GM23248 (cell line): ENCODE measurements at regions not wholly inside any gene's neighbourhood (a gene's known extent, or its start where the extent isn't known, plus 50 kb on each side); places are given as distances from the start of the nearest gene placed in this dataset.

Experiments used
- DNase-seq: peaks from one replicate; pipeline ENCODE4 v3.0.0-alpha.2; 2015
- H2AFZ ChIP-seq: fragments of 200-600 bp; sonication (generic); 2 replicates; pipeline ENCODE4 v1.6.1; 2016; ENCODE audit warnings: antibody characterized with exemption
- H3F3A ChIP-seq: fragments of 200-600 bp; sonication (generic); 2 replicates; pipeline ENCODE4 v1.6.1; 2016; ENCODE audit warnings: mild to moderate bottlenecking, antibody characterized with exemption, mixed run types; ENCODE audit not compliant: insufficient read depth
- H3K27ac ChIP-seq: fragments of 200-600 bp; sonication (generic); 2 replicates; pipeline ENCODE4 v1.5.1; 2016; ENCODE audit warnings: mild to moderate bottlenecking
- H3K27me3 ChIP-seq: fragments of 200-600 bp; sonication (generic); replicated peaks from 2 replicates; pipeline ENCODE4 v1.6.1; 2016; ENCODE audit warnings: mild to moderate bottlenecking; ENCODE audit not compliant: insufficient read depth
- H3K36me3 ChIP-seq: fragments of 200-600 bp; sonication (generic); 2 replicates; pipeline ENCODE4 v1.6.1; 2016; ENCODE audit warnings: low read depth, mild to moderate bottlenecking
- H3K4me1 ChIP-seq: fragments of 200-600 bp; sonication (generic); 2 replicates; pipeline ENCODE4 v1.6.1; 2016; ENCODE audit warnings: mild to moderate bottlenecking; ENCODE audit not compliant: insufficient read depth
- H3K4me2 ChIP-seq: fragments of 200-600 bp; sonication (generic); one replicate; pipeline ENCODE4 v1.6.1; 2016; ENCODE audit warnings: mild to moderate bottlenecking; ENCODE audit not compliant: unreplicated experiment
- H3K4me3 ChIP-seq: fragments of 200-600 bp; sonication (generic); 2 replicates; pipeline ENCODE4 v1.5.1; 2016; ENCODE audit warnings: mild to moderate bottlenecking
- H3K79me2 ChIP-seq: fragments of 200-600 bp; sonication (generic); 2 replicates; pipeline ENCODE4 v1.6.1; 2016; ENCODE audit warnings: mild to moderate bottlenecking; ENCODE audit not compliant: insufficient read depth
- H3K9ac ChIP-seq: fragments of 200-600 bp; sonication (generic); 2 replicates; pipeline ENCODE4 v1.6.1; 2016; ENCODE audit warnings: mild to moderate bottlenecking
- H3K9me2 ChIP-seq: fragments of 200-600 bp; sonication (generic); 2 replicates; pipeline ENCODE4 v1.6.1; 2016; ENCODE audit warnings: mixed run types, mild to moderate bottlenecking, moderate library complexity; ENCODE audit not compliant: insufficient read depth
- H3K9me3 ChIP-seq: fragments of 200-600 bp; sonication (generic); one replicate; pipeline ENCODE4 v1.6.1; 2017; ENCODE audit warnings: low read depth
- H4K20me1 ChIP-seq: fragments of 200-600 bp; sonication (generic); 2 replicates; pipeline ENCODE4 v1.6.0; 2016; ENCODE audit not compliant: insufficient read depth
- EZH2 ChIP-seq: fragments of 200-600 bp; sonication (generic); IDR thresholded peaks from 2 replicates; pipeline ENCODE4 v1.6.1; 2018; ENCODE audit warnings: antibody characterized with exemption, mild to moderate bottlenecking; ENCODE audit not compliant: insufficient read depth, poor library complexity, severe bottlenecking
- EZH2phosphoT487 ChIP-seq: fragments of 200-600 bp; sonication (generic); IDR thresholded peaks from 2 replicates; pipeline ENCODE4 v1.6.1; 2018; ENCODE audit warnings: antibody characterized with exemption, moderate library complexity, mild to moderate bottlenecking, low read depth; ENCODE audit not compliant: insufficient read depth
- WGBS, 2 experiments: methylation state at CpG; one replicate each; pipeline ENCODE4 v1.1.6; 2015 to 2017; ENCODE audit warnings: low lambda C conversion rate in 2 of 2, low coverage in 1 of 2; ENCODE audit errors: missing lambda C conversion rate in 2 of 2; 5-methylcytosine and 5-hydroxymethylcytosine counted together
- in situ Hi-C: fragments of 300-500 bp; cut with MboI; formaldehyde crosslinking; loops from 2 replicates; pipeline ENCODE4 v1.15.0; 2020

GRCh38 chr18:38611036-38611964, 1045.7 kb upstream of the CELF4 start:
- no peaks in the 10 kb centered on the region for H3K79me2 ChIP-seq
- no peaks in the 10 kb centered on the region for H3K27me3 ChIP-seq
- H3K4me2 ChIP-seq = no peak overlapping the region
- no peaks in the 10 kb centered on the region for H4K20me1 ChIP-seq
- no peak overlapping the region for H3K4me3 ChIP-seq
- TF ChIP-seq EZH2phosphoT487 (no peak), EZH2 (no peak)
- H3K36me3 ChIP-seq = no peaks in the 10 kb centered on the region
- in situ Hi-C loops = no loop called here
- no peak overlapping the region for H2AFZ ChIP-seq
- no peaks in the 10 kb centered on the region for H3K9me3 ChIP-seq
- H3K4me1 ChIP-seq = no peaks in the 10 kb centered on the region
- DNase-seq = no peak
- H3F3A ChIP-seq = no peaks in the 10 kb centered on the region
- WGBS, 2 experiments = 31 to 35% methylated on average over 9 of the region's 9 CpGs
- H3K27ac ChIP-seq = no peak overlapping the region
- H3K9me2 ChIP-seq = no peaks in the 10 kb centered on the region
- no peak overlapping the region for H3K9ac ChIP-seq

DNA sequence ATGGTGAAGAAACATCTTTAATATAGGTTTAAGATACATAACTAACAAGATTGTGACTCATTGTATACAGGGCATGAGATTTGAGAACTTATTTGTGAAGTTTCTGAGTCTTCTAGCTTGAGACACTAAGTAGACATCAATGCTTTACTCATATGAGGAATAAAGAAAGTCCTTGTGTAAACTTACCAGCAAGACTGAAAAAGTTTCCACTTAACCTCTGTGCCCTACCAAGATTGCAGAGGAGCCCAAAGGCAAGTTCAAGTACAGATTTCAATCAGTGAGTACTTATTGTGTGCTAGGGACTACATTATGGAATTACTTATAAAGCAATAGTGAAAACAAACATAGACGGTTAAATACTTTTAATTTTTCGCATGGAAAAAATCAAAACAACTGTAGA, 1041.2 kb upstream of the CELF4 start:
- H4K20me1 ChIP-seq = no peaks in the 10 kb centered on the region
- H3K36me3 ChIP-seq = no peaks in the 10 kb centered on the region
- no peak overlapping the region for H3K4me2 ChIP-seq
- H3K9ac ChIP-seq = no peak overlapping the region
- H3K9me2 ChIP-seq = no peaks in the 10 kb centered on the region
- no peaks in the 10 kb centered on the region for H3F3A ChIP-seq
- no peaks in the 10 kb centered on the region for H3K79me2 ChIP-seq
- WGBS, 2 experiments = 18 to 35% methylated on average over 2 of the region's 2 CpGs
- DNase-seq = no peak
- no peak overlapping the region for H3K4me3 ChIP-seq
- H3K27ac ChIP-seq = no peak overlapping the region
- H2AFZ ChIP-seq = no peak overlapping the region
- no peaks in the 10 kb centered on the region for H3K9me3 ChIP-seq
- H3K4me1 ChIP-seq = no peaks in the 10 kb centered on the region
- in situ Hi-C loops = no loop called here
- no peaks in the 10 kb centered on the region for H3K27me3 ChIP-seq
- TF ChIP-seq EZH2phosphoT487 (no peak), EZH2 (no peak)

- H3K4me2 ChIP-seq = no peak overlapping the region
- no peak overlapping the region for H2AFZ ChIP-seq
- H3K9me2 ChIP-seq = no peaks in the 10 kb centered on the region
- TF ChIP-seq EZH2 (no peak), EZH2phosphoT487 (no peak)
- H3K9ac ChIP-seq = no peak overlapping the region
- H3K36me3 ChIP-seq = no peaks in the 10 kb centered on the region
- H3F3A ChIP-seq = no peaks in the 10 kb centered on the region
- no peaks in the 10 kb centered on the region for H3K4me1 ChIP-seq
- in situ Hi-C loops = no loop called here
- no peak for DNase-seq
- no peaks in the 10 kb centered on the region for H3K9me3 ChIP-seq
- H4K20me1 ChIP-seq = no peaks in the 10 kb centered on the region
- H3K79me2 ChIP-seq = no peaks in the 10 kb centered on the region
- H3K4me3 ChIP-seq = no peak overlapping the region
- no peaks in the 10 kb centered on the region for H3K27me3 ChIP-seq
- H3K27ac ChIP-seq = no peak overlapping the region
These were observed 1036.7 kb upstream of the CELF4 start for GRCh38 chr18:38602341-38602740.

DNA sequence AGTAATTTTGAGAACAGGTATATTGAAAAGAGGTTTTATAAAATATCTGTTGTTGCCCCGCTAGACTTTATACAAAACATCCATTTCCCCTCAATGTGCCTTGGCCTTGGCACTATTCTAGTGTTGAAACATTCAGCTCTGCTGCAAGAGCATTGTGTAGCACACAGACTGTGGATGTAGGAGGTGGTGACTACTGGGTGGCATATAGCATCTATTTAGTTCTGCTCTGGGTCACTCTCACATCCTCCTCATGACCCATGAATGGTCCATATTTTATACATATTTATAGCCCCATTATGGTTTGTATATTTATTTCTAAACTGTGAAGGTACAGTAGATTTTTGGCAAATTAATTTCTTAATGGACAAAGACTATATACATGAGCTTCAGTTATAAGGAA, 1022.0 kb upstream of the CELF4 start:
- no peak overlapping the region for H3K27ac ChIP-seq
- H3K27me3 ChIP-seq = no peaks in the 10 kb centered on the region
- no peak overlapping the region for H3K9ac ChIP-seq
- H3K9me2 ChIP-seq = no peaks in the 10 kb centered on the region
- H2AFZ ChIP-seq = no peak overlapping the region
- H3K4me2 ChIP-seq = no peak overlapping the region
- DNase-seq = no peak
- 13 to 23% methylated on average over 1 of the region's 1 CpG for WGBS, 2 experiments
- H3K4me3 ChIP-seq = no peak overlapping the region
- H3F3A ChIP-seq = no peaks in the 10 kb centered on the region
- no peaks in the 10 kb centered on the region for H4K20me1 ChIP-seq
- no peaks in the 10 kb centered on the region for H3K9me3 ChIP-seq
- TF ChIP-seq EZH2phosphoT487 (no peak), EZH2 (no peak)
- no peaks in the 10 kb centered on the region for H3K79me2 ChIP-seq
- H3K4me1 ChIP-seq = no peaks in the 10 kb centered on the region
- in situ Hi-C loops = no loop called here
- no peaks in the 10 kb centered on the region for H3K36me3 ChIP-seq

DNA sequence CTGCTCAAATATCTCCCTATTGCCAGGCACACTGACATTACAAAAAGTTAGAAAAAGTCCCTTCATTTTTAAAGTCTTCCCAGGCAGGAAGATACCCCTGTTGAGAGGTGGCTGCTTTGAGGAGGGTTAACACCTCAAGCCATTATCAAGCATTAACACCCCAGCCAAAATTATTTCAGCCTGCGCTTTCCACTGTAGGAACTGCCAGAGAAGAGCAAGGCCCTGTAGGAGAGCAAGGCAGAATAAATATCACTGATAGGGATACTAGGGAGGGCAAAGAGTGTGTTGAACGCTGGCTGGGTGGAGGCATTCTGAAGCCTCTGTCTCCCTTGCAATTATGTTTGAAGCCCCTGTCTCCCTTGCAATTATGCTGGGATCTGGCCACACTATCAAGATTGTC, 1020.7 kb upstream of the CELF4 start:
- Histone ChIP-seq H3K4me1 (no peaks in the 10 kb centered on the region), H2AFZ (no peak overlapping the region), H3K27me3 (no peaks in the 10 kb centered on the region), H3K36me3 (no peaks in the 10 kb centered on the region), H3K4me3 (no peak overlapping the region), H3K9me2 (no peaks in the 10 kb centered on the region), H3K79me2 (no peaks in the 10 kb centered on the region), H3F3A (no peaks in the 10 kb centered on the region), H3K9me3 (no peaks in the 10 kb centered on the region), H3K27ac (no peak overlapping the region), H3K9ac (no peak overlapping the region), H4K20me1 (no peaks in the 10 kb centered on the region), H3K4me2 (no peak overlapping the region)
- in situ Hi-C loops = no loop called here
- TF ChIP-seq EZH2phosphoT487 (no peak), EZH2 (no peak)
- DNase-seq = no peak
- WGBS, 2 experiments = 17 to 25% methylated on average over 2 of the region's 2 CpGs
